Liver (tissue), 7 donors: ENCODE measurements at regions not wholly inside any gene's neighbourhood (a gene's known extent, or its start where the extent isn't known, plus 50 kb on each side); places are given as distances from the start of the nearest gene placed in this dataset.

Source experiments
- DNase-seq: peaks from one replicate; pipeline ENCODE4 v3.0.0-alpha.2; 2017; ENCODE audit warnings: low spot score
- H3K27ac ChIP-seq, 2 donors: one replicate each; pipeline ENCODE4 v1.7.0; 2013; ENCODE audit warnings: inconsistent platforms in 2 of 2, low read length in 2 of 2, control low read depth in 1 of 2, low read depth in 1 of 2, mild to moderate bottlenecking in 1 of 2
- H3K27me3 ChIP-seq, 4 donors: one replicate each; pipeline versions ENCODE4 v1.6.1 to v1.7.0; 2013; ENCODE audit warnings: low read length in 3 of 4, inconsistent platforms in 1 of 4, mild to moderate bottlenecking in 1 of 4, moderate library complexity in 1 of 4; ENCODE audit not compliant: control insufficient read depth in 4 of 4, insufficient read depth in 4 of 4
- H3K36me3 ChIP-seq, 4 donors: one replicate each; pipeline versions ENCODE4 v1.6.1 to v1.7.0; 2013; ENCODE audit warnings: low read length in 3 of 4, mild to moderate bottlenecking in 3 of 4, low read depth in 1 of 4, moderate library complexity in 1 of 4; ENCODE audit not compliant: control insufficient read depth in 4 of 4, insufficient read depth in 3 of 4
- H3K4me1 ChIP-seq, 4 donors: one replicate each; pipeline versions ENCODE4 v1.6.1 to v1.7.0; 2013; ENCODE audit warnings: low read length in 3 of 4, mild to moderate bottlenecking in 3 of 4, moderate library complexity in 1 of 4; ENCODE audit not compliant: control insufficient read depth in 4 of 4, insufficient read depth in 4 of 4
- H3K4me3 ChIP-seq, 3 donors: one replicate each; pipeline versions ENCODE4 v1.6.1 to v1.7.0; 2013; ENCODE audit warnings: low read length in 3 of 3, control low read depth in 1 of 3, low read depth in 1 of 3, mild to moderate bottlenecking in 1 of 3
- H3K9ac ChIP-seq, 2 donors: one replicate each; pipeline ENCODE4 v1.7.0; 2013; ENCODE audit warnings: low read length in 2 of 2, mild to moderate bottlenecking in 2 of 2, moderate library complexity in 2 of 2, control low read depth in 1 of 2, low read depth in 1 of 2
- H3K9me3 ChIP-seq, 4 donors: one replicate each; pipeline versions ENCODE4 v1.6.1 to v1.7.0; 2013; ENCODE audit warnings: low read length in 3 of 4; ENCODE audit not compliant: control insufficient read depth in 4 of 4
- EGR1 ChIP-seq, 2 donors: IDR thresholded peaks; 2 replicates each; pipeline ENCODE4 v1.6.1; 2016 to 2018; ENCODE audit warnings: antibody characterized with exemption in 2 of 2, low read depth in 2 of 2
- FOXA1 ChIP-seq: IDR thresholded peaks from 2 replicates; pipeline ENCODE4 v1.6.1; 2016; ENCODE audit warnings: antibody characterized with exemption
- FOXA2 ChIP-seq: IDR thresholded peaks from 2 replicates; pipeline ENCODE4 v1.6.1; 2016; ENCODE audit warnings: antibody characterized with exemption
- GABPA ChIP-seq, 2 donors: IDR thresholded peaks in 1 of 2; conservative IDR thresholded peaks in 1 of 2; 2 replicates each; pipeline ENCODE4 v1.6.1; 2016; ENCODE audit warnings: antibody characterized with exemption in 2 of 2, mild to moderate bottlenecking in 1 of 2, moderate library complexity in 1 of 2
- HNF4A ChIP-seq, 2 donors: conservative IDR thresholded peaks; 2 replicates each; pipeline ENCODE4 v1.6.1; 2016; ENCODE audit warnings: antibody characterized with exemption in 2 of 2, mild to moderate bottlenecking in 2 of 2
- HNF4G ChIP-seq: IDR thresholded peaks from 2 replicates; pipeline ENCODE4 v1.6.1; 2016; ENCODE audit warnings: antibody characterized with exemption
- JUND ChIP-seq, 2 donors: IDR thresholded peaks; 2 replicates each; pipeline ENCODE4 v1.6.1; 2016; ENCODE audit warnings: antibody characterized with exemption in 2 of 2
- NR2F2 ChIP-seq: IDR thresholded peaks from 2 replicates; pipeline ENCODE4 v1.6.1; 2016; ENCODE audit warnings: antibody characterized with exemption
- RXRA ChIP-seq, 2 donors: IDR thresholded peaks; 2 replicates each; pipeline ENCODE4 v1.6.1; 2017 to 2018; ENCODE audit warnings: antibody characterized with exemption in 2 of 2, mild to moderate bottlenecking in 1 of 2
- SP1 ChIP-seq: IDR thresholded peaks from 2 replicates; pipeline ENCODE4 v1.6.1; 2018; ENCODE audit warnings: antibody characterized with exemption, mild to moderate bottlenecking
- TAF1 ChIP-seq: conservative IDR thresholded peaks from 2 replicates; pipeline ENCODE4 v1.6.1; 2016; ENCODE audit warnings: antibody characterized with exemption, mild to moderate bottlenecking
- YY1 ChIP-seq: IDR thresholded peaks from 2 replicates; pipeline ENCODE4 v1.6.1; 2016; ENCODE audit warnings: antibody characterized with exemption, mild to moderate bottlenecking
- TF ChIP-seq, protein P1 (sequence below): IDR thresholded peaks from 2 replicates; pipeline ENCODE4 v1.6.1; 2016; ENCODE audit warnings: antibody characterized with exemption, mild to moderate bottlenecking
- TF ChIP-seq, protein P2 (sequence below): IDR thresholded peaks from 2 replicates; pipeline ENCODE4 v1.6.1; 2016; ENCODE audit warnings: antibody characterized with exemption
- TF ChIP-seq, protein P3 (sequence below): fragments of 150-350 bp; IDR thresholded peaks from 2 replicates; pipeline ENCODE4 v1.5.1; 2017; ENCODE audit warnings: improper control_type of control experiment, low read depth, low read length; ENCODE audit not compliant: missing input control
- TF ChIP-seq, protein P4 (sequence below): IDR thresholded peaks from 2 replicates; pipeline ENCODE4 v1.6.1; 2016; ENCODE audit warnings: antibody characterized with exemption
- donor health status: healthy.
- donor health status: healthy.
- donor health status: healthy.
- donor health status: healthy.

DNA sequence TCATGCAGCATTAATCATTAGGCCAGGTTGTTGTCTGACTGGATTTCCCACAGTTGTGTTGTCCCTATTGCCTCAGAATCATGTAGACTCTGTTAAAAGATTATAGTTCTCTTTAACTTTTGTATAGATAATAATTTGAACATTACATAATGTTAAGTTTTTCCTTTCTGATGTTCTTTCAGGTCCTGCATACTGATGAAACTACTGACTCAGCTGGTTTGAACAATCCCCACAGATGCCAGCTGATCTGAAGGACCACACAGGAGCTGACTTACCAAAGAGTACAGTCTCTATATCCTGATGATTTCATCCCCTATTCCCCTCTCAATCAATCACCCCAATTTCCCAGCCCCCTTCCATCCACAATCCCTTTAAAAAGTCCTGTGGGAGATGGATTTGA is 341.2 kb upstream of the MGAT4C start (continued):
- TF ChIP-seq, protein P1, sequence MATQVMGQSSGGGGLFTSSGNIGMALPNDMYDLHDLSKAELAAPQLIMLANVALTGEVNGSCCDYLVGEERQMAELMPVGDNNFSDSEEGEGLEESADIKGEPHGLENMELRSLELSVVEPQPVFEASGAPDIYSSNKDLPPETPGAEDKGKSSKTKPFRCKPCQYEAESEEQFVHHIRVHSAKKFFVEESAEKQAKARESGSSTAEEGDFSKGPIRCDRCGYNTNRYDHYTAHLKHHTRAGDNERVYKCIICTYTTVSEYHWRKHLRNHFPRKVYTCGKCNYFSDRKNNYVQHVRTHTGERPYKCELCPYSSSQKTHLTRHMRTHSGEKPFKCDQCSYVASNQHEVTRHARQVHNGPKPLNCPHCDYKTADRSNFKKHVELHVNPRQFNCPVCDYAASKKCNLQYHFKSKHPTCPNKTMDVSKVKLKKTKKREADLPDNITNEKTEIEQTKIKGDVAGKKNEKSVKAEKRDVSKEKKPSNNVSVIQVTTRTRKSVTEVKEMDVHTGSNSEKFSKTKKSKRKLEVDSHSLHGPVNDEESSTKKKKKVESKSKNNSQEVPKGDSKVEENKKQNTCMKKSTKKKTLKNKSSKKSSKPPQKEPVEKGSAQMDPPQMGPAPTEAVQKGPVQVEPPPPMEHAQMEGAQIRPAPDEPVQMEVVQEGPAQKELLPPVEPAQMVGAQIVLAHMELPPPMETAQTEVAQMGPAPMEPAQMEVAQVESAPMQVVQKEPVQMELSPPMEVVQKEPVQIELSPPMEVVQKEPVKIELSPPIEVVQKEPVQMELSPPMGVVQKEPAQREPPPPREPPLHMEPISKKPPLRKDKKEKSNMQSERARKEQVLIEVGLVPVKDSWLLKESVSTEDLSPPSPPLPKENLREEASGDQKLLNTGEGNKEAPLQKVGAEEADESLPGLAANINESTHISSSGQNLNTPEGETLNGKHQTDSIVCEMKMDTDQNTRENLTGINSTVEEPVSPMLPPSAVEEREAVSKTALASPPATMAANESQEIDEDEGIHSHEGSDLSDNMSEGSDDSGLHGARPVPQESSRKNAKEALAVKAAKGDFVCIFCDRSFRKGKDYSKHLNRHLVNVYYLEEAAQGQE = no peak

DNA sequence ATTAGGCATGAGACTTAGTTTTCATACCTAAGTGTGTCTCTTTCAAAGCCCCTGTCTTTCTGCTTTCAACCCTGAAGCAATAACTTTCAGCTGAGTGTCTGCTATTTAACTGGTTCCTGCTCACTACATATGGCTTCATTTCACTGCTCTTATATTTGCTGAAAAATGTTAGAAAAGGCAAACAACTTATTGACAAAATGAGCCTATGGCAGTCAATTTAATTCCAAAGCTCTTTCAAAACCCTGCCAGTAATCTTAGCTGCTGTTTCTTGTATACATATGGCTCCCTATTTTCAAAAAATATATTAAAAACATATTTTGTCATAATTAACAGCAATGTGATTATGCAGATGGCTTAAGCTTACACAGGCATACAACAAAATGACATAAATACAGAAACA is 334.1 kb upstream of the MGAT4C start:
- no peaks in the 10 kb centered on the region for H3K36me3 ChIP-seq
- no peaks in the 10 kb centered on the region for H3K27me3 ChIP-seq
- DNase-seq = no peak
- H3K27ac ChIP-seq = no peak overlapping the region
- no peak overlapping the region for H3K4me3 ChIP-seq
- H3K9me3 ChIP-seq = no peaks in the 10 kb centered on the region
- H3K9ac ChIP-seq = no peak overlapping the region
- no peak for TF ChIP-seq TAF1
- no peak for TF ChIP-seq FOXA2
- no peak for TF ChIP-seq FOXA1
- TF ChIP-seq, protein P2, sequence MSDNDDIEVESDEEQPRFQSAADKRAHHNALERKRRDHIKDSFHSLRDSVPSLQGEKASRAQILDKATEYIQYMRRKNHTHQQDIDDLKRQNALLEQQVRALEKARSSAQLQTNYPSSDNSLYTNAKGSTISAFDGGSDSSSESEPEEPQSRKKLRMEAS = no peak
- no peak for TF ChIP-seq GABPA (IDR thresholded peaks at IDR 0.05 in 1 of 2, conservative IDR thresholded peaks at IDR 0.05 in 1 of 2)
- no peak for TF ChIP-seq SP1
- TF ChIP-seq HNF4A (conservative IDR thresholded peaks at IDR 0.05) = no peak
- no peak for TF ChIP-seq YY1
- no peak for TF ChIP-seq HNF4G
- TF ChIP-seq, protein P1 = no peak
- TF ChIP-seq NR2F2 = no peak
- no peak for TF ChIP-seq EGR1 (IDR thresholded peaks at IDR 0.05; ENCODE audit: low read depth in 2 of 2)
- no peaks in the 10 kb centered on the region for H3K4me1 ChIP-seq

DNA sequence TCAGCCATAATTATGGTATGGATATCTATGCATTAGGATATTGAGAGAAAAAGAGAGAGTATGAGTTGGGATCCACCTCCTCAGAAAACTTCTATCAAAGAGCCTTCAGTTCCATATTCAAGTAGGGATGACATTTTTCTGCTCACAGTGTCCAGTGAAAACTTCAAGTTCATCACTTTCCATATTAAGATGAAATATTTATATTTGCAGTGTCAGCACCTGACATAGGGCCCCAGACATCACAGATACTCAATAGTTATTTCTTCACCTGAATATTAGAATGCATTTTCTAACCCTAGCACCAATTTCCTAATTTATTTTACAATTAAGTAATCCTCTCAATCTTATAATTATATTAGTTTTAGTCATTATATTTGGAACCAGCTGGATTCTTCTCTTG is 318.0 kb upstream of the MGAT4C start:
- Histone ChIP-seq H3K4me1 (no peaks in the 10 kb centered on the region), H3K27ac (no peak overlapping the region), H3K27me3 (no peaks in the 10 kb centered on the region), H3K9ac (no peak overlapping the region), H3K9me3 (no peaks in the 10 kb centered on the region), H3K36me3 (no peaks in the 10 kb centered on the region), H3K4me3 (no peak overlapping the region)
- DNase-seq = no peak
- TF ChIP-seq, protein P3, sequence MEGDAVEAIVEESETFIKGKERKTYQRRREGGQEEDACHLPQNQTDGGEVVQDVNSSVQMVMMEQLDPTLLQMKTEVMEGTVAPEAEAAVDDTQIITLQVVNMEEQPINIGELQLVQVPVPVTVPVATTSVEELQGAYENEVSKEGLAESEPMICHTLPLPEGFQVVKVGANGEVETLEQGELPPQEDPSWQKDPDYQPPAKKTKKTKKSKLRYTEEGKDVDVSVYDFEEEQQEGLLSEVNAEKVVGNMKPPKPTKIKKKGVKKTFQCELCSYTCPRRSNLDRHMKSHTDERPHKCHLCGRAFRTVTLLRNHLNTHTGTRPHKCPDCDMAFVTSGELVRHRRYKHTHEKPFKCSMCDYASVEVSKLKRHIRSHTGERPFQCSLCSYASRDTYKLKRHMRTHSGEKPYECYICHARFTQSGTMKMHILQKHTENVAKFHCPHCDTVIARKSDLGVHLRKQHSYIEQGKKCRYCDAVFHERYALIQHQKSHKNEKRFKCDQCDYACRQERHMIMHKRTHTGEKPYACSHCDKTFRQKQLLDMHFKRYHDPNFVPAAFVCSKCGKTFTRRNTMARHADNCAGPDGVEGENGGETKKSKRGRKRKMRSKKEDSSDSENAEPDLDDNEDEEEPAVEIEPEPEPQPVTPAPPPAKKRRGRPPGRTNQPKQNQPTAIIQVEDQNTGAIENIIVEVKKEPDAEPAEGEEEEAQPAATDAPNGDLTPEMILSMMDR = no peak
- TF ChIP-seq FOXA2 (no peak), JUND (IDR thresholded peaks at IDR 0.05) (no peak), TAF1 (no peak), RXRA (IDR thresholded peaks at IDR 0.05) (no peak), NR2F2 (no peak), HNF4G (no peak), YY1 (no peak), SP1 (no peak), GABPA (IDR thresholded peaks at IDR 0.05 in 1 of 2, conservative IDR thresholded peaks at IDR 0.05 in 1 of 2) (no peak)
- TF ChIP-seq, protein P4, sequence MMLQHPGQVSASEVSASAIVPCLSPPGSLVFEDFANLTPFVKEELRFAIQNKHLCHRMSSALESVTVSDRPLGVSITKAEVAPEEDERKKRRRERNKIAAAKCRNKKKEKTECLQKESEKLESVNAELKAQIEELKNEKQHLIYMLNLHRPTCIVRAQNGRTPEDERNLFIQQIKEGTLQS = no peak
- TF ChIP-seq, protein P2 = no peak
- TF ChIP-seq, protein P1 = no peak
